ENCODE measurements at regions not wholly inside any gene's neighbourhood (a gene's known extent, or its start where the extent isn't known, plus 50 kb on each side); places are given as distances from the start of the nearest gene placed in this dataset.

DNA sequence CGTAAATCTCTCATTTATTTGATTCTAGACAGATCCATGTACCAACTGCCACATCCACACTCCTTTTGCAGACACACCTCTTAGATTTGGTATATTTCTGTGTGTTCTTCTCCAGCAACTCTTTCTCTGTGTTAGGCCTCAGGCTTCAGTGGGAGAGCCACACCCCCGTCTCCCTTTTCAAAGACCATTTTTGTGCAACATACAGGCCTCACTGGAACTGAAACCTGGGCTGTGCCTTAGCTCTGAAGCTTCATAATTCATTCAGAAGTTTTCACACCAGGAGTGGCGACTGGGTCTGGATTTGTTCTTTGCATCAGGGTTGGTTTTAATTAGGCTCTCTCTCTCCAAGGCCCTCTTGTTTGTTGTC is 170.2 kb downstream of the THBS2 start:
- no peak for FAIRE-seq
- DNase-seq (ENCODE audit: low spot score): no peak

DNA sequence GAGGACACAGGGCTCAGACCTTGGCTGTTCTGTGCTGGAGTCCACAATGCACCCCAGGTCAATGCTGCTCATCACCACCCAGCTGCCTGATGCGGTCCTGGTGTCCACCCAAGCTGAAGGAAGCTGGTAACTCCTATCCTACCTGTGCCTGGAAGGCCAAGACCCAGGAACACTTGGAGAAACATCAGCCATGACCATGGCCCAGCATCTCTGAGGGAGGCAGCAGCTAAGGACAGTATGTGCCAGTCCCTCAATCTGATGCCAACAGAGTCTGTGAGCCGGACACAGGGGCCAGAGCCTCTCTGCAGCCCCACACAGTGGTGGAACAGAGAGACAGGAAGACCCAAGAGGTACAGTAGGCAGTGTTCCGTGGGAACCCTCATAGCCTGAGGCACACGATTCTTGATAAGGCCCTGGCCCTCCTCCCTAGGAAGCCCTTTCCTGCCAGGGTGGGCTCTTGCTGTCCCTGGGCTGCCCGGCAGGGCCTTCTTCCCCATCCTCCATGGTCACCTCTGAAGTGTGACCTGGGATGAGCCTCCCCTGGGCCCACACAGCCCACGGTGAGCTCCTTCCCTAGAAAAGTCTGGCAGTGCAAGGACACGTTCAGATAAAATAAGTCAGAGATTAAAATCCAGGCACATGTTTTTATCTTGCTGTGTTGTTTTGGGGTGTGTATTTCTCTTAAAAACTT is 170.7 kb downstream of the THBS2 start:
- DNase-seq (ENCODE audit: low spot score): no peak
- FAIRE-seq: no peak

DNA sequence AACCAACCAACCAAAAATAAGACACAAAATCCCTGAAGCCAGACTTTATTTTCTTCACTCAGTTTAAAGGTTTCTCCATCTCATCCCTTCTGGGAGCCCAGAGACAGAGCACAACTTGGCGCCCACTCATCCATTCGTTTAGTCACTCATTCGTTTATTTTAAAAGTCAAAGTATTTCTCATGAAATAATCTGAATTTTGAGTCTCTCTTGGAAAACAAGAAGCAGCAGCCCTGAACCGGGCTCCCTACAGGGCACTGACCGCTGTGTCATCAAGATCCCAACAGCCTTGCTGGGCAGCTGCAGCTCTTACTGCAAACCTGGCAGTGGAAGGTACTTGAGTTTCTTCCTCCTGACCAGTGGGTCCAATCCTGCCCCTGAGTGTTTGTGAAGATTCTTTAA is 171.6 kb downstream of the THBS2 start:
- FAIRE-seq (no peak), DNase-seq (ENCODE audit: low spot score) (no peak)

DNA sequence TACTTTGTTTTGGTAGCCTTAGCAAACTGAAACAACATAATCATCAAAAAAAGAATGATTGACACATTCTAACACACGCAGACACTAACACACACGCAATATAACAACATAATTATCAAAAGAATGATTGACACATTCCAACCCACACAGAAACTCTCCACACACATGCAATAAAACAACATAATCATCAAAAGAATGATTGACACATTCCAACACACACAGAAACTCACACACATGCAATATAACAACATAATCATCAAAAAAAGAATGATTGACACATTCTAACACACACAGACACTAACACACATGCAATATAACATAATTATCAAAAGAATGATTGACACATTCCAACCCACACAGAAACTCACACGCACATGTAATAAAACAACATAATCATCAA is 172.4 kb downstream of the THBS2 start:
- DNase-seq (ENCODE audit: low spot score) (no peak), FAIRE-seq (no peak)

DNA sequence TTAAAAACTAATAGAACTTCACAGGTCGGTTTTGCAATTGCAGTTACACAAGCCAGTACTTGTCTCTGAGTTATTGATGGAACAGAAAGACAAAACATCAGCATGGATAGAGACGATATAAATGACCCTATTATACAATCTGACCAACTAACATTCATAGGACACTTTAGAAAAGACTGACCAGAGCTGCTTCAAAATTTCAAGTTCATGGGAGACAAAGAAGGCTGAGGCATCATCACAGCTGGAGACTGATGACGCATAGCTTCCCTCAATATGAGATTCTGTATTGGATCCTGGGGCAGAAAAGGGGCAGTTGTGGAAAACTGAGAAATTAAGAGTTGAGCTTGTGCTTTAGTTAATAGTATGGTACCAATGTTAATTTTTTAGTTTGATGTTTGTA is 174.0 kb downstream of the THBS2 start:
- FAIRE-seq (no peak), DNase-seq (ENCODE audit: low spot score) (no peak)

DNA sequence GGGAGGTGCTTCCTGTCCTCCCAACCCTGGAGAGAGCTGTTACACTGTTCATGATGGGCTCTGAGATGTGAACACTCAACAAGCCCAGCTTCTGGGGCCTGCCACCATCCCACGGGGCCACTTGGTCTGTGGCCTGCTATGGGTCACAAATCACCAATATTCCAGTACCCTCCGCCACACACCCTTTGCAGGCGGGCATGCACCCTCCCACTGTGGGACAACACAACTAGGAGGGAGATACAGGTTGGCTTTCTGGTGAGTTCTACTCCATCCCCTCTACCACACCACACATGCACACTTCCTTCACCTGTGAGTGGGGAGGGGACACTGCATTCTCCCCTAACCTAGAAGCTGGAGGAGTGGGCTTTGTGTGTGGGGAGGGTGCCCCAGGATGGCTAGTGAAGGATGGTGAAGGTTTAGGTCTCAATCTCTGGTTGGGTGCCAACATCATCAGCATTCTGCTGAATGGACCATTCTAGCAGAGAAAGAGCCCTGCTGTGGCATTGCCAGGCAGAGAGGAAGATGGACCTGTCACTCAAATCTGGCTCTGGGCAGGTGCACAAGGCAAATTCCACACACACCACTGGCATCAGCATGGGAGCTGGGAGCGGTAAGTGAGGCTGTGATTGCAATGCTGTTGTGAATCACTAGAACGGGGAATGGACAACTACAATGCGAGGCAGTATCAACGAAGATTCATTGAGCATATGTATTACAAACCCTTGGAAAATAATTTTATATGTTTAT is 175.1 kb downstream of the THBS2 start:
- FAIRE-seq: no peak
- no peak for DNase-seq (ENCODE audit: low spot score)

DNA sequence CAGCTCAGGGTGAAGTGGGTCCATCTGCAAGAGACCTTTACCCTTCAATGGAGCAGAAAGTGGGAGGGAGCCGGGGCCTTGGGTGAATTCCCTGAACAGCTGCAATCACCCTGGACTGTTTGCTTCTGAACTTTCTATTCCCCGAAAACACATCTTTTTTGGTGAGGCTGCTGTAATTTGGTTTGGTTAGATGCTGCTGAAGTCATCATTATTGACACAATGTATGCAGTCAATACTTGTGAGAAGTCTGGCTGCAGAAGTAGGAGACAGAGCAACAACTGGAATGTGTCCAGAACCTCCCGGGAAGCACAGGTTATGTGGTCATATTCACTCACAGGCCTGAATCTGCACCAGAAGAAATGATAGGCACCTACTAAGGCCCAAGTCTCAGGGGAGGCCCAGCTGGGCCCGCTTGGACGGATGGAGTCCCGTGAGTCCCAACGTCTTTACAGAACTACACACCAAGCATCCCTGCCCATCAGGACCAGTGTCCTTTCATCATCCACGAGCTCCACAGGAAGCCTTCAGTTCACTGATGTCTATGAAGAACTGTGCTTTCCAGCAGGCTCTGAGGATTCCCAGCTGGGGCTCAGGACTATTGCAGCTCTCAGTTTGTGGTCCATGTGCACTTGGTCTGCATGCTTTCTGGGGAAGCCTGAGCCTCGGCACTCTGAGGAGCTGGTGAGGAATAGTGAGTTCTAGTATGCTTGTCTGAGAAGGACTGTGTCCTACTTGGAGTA is 177.6 kb downstream of the THBS2 start:
- DNase-seq (ENCODE audit: low spot score) (no peak), FAIRE-seq (no peak)

DNA sequence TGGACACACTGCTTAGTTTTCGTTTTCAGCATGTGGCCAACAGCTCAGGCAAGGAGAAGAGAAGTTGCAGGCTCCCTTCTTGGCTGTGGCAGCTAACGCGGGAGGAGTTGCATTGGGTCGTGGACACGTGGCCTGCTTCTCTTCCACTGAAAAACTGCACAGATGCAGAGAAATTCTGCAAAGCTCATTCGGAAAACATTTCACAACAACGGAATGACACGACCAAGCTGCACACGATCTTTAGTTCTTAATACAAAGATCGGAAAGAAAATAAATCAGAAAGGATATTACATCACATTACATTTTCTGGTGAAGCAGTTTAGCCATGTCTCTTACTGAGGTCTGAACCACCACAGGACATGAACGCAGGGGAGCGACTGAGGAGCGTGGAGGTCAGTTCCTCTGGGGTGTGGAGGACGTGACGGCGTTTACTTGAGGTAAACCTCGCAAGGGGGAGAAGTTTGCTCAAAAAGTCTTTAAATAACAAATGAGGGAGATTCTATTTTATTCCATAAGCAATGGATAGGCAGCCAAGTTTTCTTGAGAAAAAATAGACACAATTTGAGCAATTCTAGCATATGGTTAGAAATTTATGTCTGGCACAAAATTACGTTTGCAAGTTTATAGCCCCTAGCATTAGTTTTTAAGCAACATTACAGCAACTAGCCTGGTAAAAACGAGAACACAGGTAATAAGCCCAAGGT is 178.3 kb downstream of the THBS2 start:
- FAIRE-seq (no peak), DNase-seq (ENCODE audit: low spot score) (no peak)

DNA sequence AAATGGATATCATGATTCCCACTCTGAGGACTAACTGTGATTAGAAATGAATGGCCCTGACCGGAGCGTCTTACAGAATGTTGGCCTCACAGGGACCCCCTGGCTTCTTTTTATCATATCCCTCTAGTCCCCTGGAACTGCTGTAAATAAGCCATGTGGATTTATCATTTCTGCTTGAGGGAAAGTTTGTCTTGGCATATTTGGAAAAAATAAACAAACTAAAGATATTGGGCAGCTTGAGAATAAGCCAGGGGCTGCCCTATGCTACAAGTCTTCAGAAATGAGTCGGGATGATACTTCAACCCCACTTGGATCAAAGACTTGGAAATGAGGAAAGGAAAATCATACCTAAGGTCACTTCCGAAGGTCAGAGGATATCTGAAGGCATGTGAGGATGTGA is 179.1 kb downstream of the THBS2 start:
- DNase-seq (ENCODE audit: low spot score): no peak
- no peak for FAIRE-seq

DNA sequence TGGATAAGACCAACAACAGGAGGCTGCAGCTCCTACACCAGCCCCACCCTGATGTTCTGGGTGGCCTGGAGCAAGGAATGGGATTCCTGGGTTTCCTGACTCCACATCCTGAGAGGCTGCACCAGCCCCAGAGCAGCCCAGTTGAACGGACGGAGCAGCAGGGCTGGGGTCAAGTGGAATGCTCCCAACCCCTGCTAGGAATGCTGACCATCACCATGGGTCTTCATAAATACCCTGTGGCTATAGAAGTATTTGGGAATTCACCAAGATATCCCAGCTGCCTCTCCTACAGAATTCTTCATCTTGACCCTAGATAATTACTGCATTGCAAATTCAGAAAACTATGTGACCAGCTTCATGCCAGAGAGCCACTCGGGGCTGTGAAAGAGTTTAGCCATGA is 180.3 kb downstream of the THBS2 start:
- FAIRE-seq (no peak), DNase-seq (ENCODE audit: low spot score) (no peak)

DNA sequence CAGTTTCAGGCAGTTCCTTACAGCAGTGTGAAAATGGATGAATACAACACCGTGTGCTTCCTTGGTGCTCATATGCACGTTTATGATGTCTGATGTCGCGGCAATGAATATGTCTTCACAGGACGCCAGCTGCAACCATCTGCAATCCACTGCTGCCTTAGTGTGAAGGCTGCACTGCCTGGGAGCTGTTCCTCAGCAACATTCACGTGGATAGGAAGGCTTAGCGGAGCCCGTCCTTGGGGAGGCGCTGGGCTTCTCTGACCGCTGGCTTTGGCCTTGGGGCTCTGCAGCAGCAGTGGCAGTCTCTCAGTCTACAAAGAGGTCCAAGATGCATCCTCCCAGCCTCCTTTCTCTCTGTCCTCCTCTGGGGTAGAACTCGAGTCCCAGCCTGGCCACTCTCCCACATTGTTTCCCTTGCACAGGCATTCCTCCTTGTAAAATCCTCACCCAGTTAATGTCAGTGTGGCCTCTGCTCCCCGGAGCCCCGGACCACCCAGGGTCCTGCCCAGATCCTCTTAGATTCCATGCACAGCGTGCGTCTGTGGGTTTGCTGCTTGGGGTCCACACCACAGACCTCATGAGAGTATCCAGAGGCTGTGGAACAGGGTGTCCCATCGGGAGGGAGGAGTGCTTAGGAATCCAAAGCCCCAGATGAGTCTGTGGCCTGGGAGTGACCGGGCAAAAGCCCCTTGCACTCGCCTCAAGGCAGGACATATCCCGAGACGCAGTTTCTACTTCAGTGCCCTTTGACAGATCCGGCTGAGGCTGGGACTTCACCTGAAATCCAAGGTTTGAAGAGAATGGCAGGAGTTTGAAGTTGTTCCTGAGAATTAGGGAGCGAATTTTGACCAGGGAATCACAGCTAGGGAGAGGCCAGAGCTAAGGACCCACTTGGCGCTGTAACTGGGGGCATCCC is 181.3 kb downstream of the THBS2 start:
- DNase-seq (ENCODE audit: low spot score) (no peak), FAIRE-seq (no peak)

DNA sequence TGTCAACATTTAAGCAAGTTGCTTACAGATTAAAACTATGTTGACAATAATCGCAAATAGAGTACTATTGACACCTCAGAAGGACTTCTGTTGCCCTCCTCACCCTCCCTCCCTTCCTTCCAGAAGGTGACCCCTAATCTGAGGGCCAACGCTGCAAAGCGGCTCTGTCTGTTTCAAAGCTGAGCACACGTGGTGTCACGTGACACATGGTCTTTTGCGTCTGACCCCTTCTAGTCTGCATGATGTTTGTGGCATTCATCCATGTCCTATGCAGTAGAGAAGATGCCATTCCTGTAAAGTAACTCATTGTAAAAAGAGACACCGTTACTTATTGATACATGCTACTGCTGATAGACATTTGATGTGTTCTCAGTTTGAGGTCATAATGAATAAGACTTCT is 182.3 kb downstream of the THBS2 start:
- no peak for DNase-seq (ENCODE audit: low spot score)
- no peak for FAIRE-seq

DNA sequence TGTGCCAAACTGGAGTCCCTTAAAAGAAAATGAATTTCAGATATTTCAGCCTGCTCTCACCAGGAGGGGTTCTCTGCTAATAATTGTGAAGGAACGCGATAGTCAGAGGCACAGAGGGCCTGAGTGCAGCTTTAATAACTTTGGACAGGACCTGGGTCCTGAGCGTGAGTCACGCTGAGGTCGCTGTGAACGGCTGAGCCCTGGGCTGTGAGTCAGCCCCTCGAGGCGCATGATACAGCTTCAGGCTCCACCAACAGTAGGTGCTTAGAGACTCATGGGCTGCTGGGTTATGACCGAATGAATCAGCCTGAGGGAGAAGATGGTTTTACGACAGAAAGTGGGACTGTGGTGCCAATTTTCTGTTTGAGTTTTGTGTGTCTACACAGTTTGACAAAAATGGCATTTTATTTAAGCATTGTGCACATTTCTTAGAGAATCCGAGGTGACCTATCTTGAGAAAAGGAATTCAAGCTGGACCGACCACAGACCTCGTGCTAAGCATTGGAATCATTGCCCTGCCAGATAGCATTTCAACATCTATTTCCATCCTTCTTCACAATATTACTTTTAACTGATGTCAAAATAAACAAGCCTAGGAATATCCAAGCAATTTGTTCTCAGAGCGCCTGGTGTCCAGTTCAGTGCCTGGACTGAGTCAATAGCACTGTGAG is 183.0 kb downstream of the THBS2 start:
- DNase-seq (ENCODE audit: low spot score) (peak; percentile 92), FAIRE-seq (peak; percentile 96)

DNA sequence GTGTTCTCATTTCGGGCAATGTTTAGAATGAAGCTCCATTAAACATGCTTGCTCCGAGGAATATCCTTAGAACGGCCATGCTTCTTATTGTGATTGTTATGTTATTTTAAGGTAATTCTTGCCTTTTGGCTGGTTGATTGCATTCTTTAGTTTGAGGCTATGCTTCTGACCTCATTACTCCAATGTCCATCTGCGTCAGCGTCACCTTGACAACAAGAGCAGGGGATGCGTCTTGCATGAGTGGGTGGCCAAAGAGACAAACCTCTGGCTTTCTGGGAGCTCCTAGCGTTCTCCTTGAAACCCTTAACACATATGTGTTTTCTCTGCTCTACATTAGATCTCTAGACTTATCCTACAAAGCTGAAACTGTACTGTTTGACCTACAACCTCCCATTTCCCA is 184.3 kb downstream of the THBS2 start:
- DNase-seq (ENCODE audit: low spot score): no peak
- FAIRE-seq: no peak

DNA sequence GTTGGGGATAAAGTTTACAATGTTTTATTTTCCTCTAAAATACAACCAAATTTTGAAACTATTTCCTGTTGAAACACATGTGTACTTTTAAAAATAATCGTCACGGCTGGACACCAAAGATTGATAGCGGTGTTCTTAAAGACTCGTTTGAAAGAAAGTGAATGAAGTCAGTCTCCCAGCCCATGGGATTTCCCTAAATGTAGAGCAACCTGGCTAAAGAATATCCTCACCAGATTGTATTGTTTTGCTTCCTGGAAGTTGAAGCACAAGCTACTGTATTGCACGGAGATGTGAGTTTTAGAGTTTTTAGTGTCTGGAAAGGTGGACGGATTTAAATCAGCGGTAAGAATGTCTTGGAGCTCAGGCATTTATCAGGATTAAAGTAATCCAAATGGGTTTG is 189.5 kb downstream of the THBS2 start:
- FAIRE-seq: no peak
- DNase-seq (ENCODE audit: low spot score): no peak

DNA sequence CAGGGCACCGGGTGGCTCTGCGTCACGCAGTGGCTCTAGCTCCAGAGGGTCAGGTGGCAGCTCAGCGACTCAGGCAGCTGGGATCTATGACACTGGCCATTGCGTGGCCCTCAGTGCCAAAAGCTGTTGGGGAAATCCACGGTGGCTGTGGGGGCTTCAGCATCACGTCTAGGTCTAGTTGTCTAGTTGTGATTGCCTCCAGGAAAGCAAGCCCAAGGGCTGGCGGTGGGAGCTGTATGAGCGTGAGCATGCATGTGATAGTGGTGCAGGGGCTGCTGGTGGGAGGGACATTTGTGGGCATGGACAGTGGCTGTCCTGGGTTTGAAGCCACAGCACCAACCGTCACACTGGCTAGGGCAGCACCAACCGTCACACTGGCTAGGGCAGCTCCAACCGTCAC is 191.4 kb downstream of the THBS2 start:
- no peak for DNase-seq (ENCODE audit: low spot score)
- no peak for FAIRE-seq

DNA sequence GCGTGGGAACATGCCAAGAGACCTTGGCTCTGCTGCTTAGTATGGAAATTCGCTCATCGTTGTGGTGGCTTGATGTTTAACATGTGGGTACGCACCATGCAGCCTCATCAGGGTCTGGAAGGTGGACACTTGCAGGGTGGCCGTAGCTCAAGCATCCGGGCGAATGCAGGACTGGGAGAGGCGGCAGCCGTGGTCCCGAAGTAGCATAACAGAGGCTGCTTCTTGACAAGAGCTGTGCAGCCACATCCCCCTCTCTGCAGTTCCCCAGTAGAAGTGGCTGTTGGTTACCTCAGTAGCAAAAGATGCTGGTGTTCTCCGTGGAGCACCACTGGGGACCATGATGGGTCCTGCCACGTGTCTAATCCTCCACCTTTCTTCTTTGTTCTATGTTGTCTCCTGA is 195.0 kb downstream of the THBS2 start:
- DNase-seq (ENCODE audit: low spot score) (no peak), FAIRE-seq (no peak)

DNA sequence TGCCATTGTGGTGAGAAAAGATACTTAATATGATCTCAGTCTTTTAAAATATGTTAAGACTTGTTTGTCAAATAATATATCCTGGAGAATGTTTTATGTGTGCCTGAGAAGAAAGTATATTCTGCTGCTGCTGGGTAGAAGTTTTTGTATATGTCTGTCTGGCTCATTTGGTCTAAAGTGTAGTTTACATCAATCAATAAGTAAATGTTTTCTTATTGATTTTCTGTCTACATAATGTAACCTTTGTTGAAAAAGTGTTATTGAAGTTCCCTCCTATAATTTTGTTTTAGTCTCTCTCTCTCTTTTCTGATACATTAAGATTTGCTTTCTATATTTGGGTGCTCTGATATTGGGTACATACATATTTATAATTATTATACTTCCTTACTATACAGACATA is 201.2 kb downstream of the THBS2 start:
- no peak for FAIRE-seq
- no peak for DNase-seq (ENCODE audit: low spot score)

DNA sequence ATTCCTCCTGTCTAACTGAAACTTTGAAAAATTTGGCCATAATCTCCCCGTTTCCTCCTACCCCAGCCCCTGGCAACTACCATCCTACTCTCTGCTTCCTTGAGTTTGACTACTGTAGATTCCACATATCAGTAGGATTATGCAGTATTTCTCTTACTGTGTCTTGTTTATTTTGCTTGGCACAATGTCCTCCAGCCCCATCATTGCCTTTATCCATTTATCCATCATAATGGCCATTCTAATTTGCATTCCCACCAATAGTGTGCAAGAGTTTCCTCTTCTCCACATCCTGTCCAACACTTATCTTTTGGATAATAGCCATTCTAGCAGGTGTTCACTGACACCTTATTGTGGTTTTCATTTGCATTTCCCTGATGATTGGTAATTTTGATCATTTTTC is 202.3 kb downstream of the THBS2 start:
- DNase-seq (ENCODE audit: low spot score) (no peak), FAIRE-seq (no peak)

DNA sequence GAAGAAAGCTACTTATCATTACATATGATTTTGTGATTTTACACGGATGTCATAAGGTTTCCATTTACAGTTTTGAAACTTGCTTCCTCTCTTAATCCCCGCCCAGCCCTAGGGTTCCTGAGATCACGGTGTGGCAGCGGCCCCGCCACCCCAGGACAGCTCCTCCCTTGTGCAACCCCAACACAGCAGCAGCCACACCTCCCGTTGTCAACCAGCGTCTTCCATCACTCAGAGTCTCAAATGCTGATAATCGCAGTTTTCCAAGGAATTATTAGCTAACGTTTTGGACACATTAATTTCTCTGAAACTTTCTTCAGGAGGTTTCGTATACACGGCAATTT is 204.8 kb downstream of the THBS2 start:
- DNase-seq (ENCODE audit: low spot score): no peak
- no peak for FAIRE-seq

Data from RCC 7860 (cell line).